ENCODE measurements at regions not wholly inside any gene's neighbourhood (a gene's known extent, or its start where the extent isn't known, plus 50 kb on each side); places are given as distances from the start of the nearest gene placed in this dataset.
"Not testable (repeated sequence)": the region's sequence is repeated elsewhere in the genome, so short reads cannot be mapped to it uniquely, and the experiment has no call there.

GRCh38 chr5:33073881-33074327 is 362.8 kb downstream of the NPR3 start:
- DNase-seq = no peak

GRCh38 chr5:33074548-33074947 is 363.4 kb downstream of the NPR3 start:
- DNase-seq = no peak

- DNase-seq = no peak
Measured at GRCh38 chr5:33075731-33076130, 364.6 kb downstream of the NPR3 start.

GRCh38 chr5:33079548-33079947 is 361.2 kb upstream of the TARS1 start:
- DNase-seq = no peak

- DNase-seq = no peak
Measured at GRCh38 chr5:33080287-33080686, 360.5 kb upstream of the TARS1 start.

- no peak for DNase-seq
Measured at GRCh38 chr5:33088176-33088575, 352.6 kb upstream of the TARS1 start.

- DNase-seq = no peak
Measured at GRCh38 chr5:33091571-33092363, 349.0 kb upstream of the TARS1 start.

GRCh38 chr5:33092719-33093118 is 348.0 kb upstream of the TARS1 start:
- no peak for DNase-seq

GRCh38 chr5:33102551-33102950 is 338.2 kb upstream of the TARS1 start:
- DNase-seq = no peak

GRCh38 chr5:33105521-33105941 is 335.2 kb upstream of the TARS1 start:
- DNase-seq = no peak

- DNase-seq = not testable (repeated sequence)
Measured at GRCh38 chr5:33110496-33110895, 330.3 kb upstream of the TARS1 start.

GRCh38 chr5:33114361-33114760 is 326.4 kb upstream of the TARS1 start:
- no peak for DNase-seq

GRCh38 chr5:33115467-33115866 is 325.3 kb upstream of the TARS1 start:
- DNase-seq = no peak

- no peak for DNase-seq
Measured at GRCh38 chr5:33118761-33119415, 321.9 kb upstream of the TARS1 start.

- no peak for DNase-seq
Measured at GRCh38 chr5:33120671-33121070, 320.1 kb upstream of the TARS1 start.

GRCh38 chr5:33129309-33129708 is 311.5 kb upstream of the TARS1 start:
- DNase-seq = no peak

GRCh38 chr5:33136785-33137184 is 304.0 kb upstream of the TARS1 start:
- no peak for DNase-seq

- not testable (repeated sequence) for DNase-seq
Measured at GRCh38 chr5:33138145-33138544, 302.6 kb upstream of the TARS1 start.

- no peak for DNase-seq
Measured at GRCh38 chr5:33143405-33144123, 297.2 kb upstream of the TARS1 start.

- DNase-seq = no peak
Measured at GRCh38 chr5:33146881-33147280, 293.9 kb upstream of the TARS1 start.

GRCh38 chr5:33148076-33148513 is 292.7 kb upstream of the TARS1 start:
- no peak for DNase-seq

- no peak for DNase-seq
Measured at GRCh38 chr5:33153372-33153771, 287.4 kb upstream of the TARS1 start.

GRCh38 chr5:33153831-33154230 is 286.9 kb upstream of the TARS1 start:
- no peak for DNase-seq

GRCh38 chr5:33160871-33161270 is 279.9 kb upstream of the TARS1 start:
- DNase-seq = no peak

Data from NCI-H1105 treated with DMSO at 0.1 percent for 48 hours (cell line).